GM23338 (cell line): ENCODE measurements at regions not wholly inside any gene's neighbourhood (a gene's known extent, or its start where the extent isn't known, plus 50 kb on each side); places are given as distances from the start of the nearest gene placed in this dataset.

Source experiments
- CREB1 ChIP-seq: fragments of 250-450 bp; sonication (Bioruptor Pico); IDR thresholded peaks from 2 replicates; pipeline ENCODE4 v1.5.0; 2020; ENCODE audit warnings: low read depth, mild to moderate bottlenecking, moderate library complexity
- ETS1 ChIP-seq: IDR thresholded peaks from 2 replicates; pipeline ENCODE4 v1.6.1; 2016; ENCODE audit warnings: antibody characterized with exemption
- EZH2 ChIP-seq: fragments of 200-600 bp; sonication (generic); IDR thresholded peaks from one replicate; pipeline ENCODE4 v1.8.0; 2017; ENCODE audit warnings: antibody characterized with exemption, mild to moderate bottlenecking, low read depth; ENCODE audit not compliant: unreplicated experiment
- EZH2phosphoT487 ChIP-seq: fragments of 200-600 bp; sonication (generic); IDR thresholded peaks from one replicate; pipeline ENCODE4 v1.8.1; 2018; ENCODE audit warnings: antibody characterized with exemption; ENCODE audit not compliant: unreplicated experiment
- JUNB ChIP-seq: IDR thresholded peaks from one replicate; pipeline ENCODE4 v1.6.1; 2016; ENCODE audit warnings: antibody characterized with exemption; ENCODE audit not compliant: unreplicated experiment
- NANOG ChIP-seq: IDR thresholded peaks from 2 replicates; pipeline ENCODE4 v1.6.1; 2016; ENCODE audit warnings: antibody characterized with exemption, borderline replicate concordance
- POLR2AphosphoS5 ChIP-seq: IDR thresholded peaks from 2 replicates; pipeline ENCODE4 v1.6.1; 2016; ENCODE audit warnings: antibody characterized with exemption, low read depth
- REST ChIP-seq: IDR thresholded peaks from one replicate; pipeline ENCODE4 v1.6.1; 2018; ENCODE audit warnings: antibody characterized with exemption; ENCODE audit not compliant: unreplicated experiment
- STAT1 ChIP-seq: IDR thresholded peaks from one replicate; pipeline ENCODE4 v1.6.1; 2016; ENCODE audit warnings: antibody characterized with exemption; ENCODE audit not compliant: unreplicated experiment
- TF ChIP-seq, protein P1 (sequence below), 2 experiments: fragments of 200-600 bp in 1 of 2; sonication (generic) in 1 of 2; conservative IDR thresholded peaks; 2 replicates each; pipeline versions ENCODE4 v1.5.1 to v1.6.1; 2016 to 2017; ENCODE audit warnings: antibody characterized with exemption in 2 of 2, low read depth in 2 of 2, mild to moderate bottlenecking in 2 of 2, moderate library complexity in 1 of 2

DNA sequence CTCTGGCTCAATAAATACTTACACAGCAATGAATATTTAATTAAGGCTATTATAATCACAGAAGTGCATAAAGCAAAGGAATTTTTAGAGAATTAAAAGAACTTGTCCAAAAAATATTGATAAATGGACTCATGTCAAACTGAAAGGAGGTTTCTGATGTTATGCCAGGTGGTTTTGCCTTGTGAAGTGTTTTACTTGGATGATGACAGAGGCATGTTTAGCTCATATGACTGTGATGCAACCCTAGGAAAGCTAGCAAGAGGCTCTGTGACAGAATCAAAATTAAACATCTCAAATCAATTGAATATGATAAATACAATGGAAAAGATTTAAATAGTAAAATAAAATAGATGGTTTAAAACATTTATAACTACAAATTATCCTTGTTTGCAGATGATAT, 137.3 kb downstream of the TMEM200A start:
- TF ChIP-seq, protein P1, sequence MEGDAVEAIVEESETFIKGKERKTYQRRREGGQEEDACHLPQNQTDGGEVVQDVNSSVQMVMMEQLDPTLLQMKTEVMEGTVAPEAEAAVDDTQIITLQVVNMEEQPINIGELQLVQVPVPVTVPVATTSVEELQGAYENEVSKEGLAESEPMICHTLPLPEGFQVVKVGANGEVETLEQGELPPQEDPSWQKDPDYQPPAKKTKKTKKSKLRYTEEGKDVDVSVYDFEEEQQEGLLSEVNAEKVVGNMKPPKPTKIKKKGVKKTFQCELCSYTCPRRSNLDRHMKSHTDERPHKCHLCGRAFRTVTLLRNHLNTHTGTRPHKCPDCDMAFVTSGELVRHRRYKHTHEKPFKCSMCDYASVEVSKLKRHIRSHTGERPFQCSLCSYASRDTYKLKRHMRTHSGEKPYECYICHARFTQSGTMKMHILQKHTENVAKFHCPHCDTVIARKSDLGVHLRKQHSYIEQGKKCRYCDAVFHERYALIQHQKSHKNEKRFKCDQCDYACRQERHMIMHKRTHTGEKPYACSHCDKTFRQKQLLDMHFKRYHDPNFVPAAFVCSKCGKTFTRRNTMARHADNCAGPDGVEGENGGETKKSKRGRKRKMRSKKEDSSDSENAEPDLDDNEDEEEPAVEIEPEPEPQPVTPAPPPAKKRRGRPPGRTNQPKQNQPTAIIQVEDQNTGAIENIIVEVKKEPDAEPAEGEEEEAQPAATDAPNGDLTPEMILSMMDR (conservative IDR thresholded peaks at IDR 0.05; ENCODE audit: low read depth in 2 of 2) = no peak
- TF ChIP-seq EZH2phosphoT487 (no peak), REST (no peak), EZH2 (no peak), POLR2AphosphoS5 (no peak), JUNB (no peak), CREB1 (CRISPR knock-in tag) (no peak), ETS1 (no peak), STAT1 (no peak), NANOG (no peak)
